ENCODE measurements at regions not wholly inside any gene's neighbourhood (a gene's known extent, or its start where the extent isn't known, plus 50 kb on each side); places are given as distances from the start of the nearest gene placed in this dataset.

DNA sequence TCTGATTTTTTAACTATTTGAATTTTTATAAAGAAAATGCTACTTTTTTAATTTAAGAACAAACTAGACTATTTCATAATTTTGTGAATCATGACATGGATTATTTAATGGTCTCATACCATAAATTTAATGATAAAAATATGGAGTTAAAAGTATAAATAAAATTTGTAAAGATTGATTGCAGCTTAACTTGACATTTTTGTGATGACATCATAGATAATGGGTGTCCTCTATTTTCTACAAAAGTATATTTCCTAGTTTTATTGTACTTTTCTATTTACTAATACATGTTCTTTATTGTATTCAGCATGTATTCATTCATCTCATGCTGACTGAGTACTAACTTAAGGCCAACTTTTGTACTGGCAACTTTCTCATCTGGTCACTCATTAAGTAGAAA, 1096.5 kb downstream of the NR2F1-AS1 start:
- no peak for TF ChIP-seq EP300 (IDR thresholded peaks at IDR 0.05)
- TF ChIP-seq POLR2AphosphoS5 (IDR thresholded peaks at IDR 0.05), result no peak
- no peak for TF ChIP-seq POLR2A (IDR thresholded peaks at IDR 0.05)
- TF ChIP-seq, protein P1, sequence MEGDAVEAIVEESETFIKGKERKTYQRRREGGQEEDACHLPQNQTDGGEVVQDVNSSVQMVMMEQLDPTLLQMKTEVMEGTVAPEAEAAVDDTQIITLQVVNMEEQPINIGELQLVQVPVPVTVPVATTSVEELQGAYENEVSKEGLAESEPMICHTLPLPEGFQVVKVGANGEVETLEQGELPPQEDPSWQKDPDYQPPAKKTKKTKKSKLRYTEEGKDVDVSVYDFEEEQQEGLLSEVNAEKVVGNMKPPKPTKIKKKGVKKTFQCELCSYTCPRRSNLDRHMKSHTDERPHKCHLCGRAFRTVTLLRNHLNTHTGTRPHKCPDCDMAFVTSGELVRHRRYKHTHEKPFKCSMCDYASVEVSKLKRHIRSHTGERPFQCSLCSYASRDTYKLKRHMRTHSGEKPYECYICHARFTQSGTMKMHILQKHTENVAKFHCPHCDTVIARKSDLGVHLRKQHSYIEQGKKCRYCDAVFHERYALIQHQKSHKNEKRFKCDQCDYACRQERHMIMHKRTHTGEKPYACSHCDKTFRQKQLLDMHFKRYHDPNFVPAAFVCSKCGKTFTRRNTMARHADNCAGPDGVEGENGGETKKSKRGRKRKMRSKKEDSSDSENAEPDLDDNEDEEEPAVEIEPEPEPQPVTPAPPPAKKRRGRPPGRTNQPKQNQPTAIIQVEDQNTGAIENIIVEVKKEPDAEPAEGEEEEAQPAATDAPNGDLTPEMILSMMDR (IDR thresholded peaks at IDR 0.05), result no peak
- Histone ChIP-seq H3K9me3 (no peaks in the 10 kb centered on the region), H3K27me3 (no peaks in the 10 kb centered on the region), H3K4me3 (no peak overlapping the region), H3K27ac (no peak overlapping the region), H3K4me1 (no peaks in the 10 kb centered on the region), H3K36me3 (no peaks in the 10 kb centered on the region)
- no peak for ATAC-seq

- ATAC-seq, result no peak
- Histone ChIP-seq H3K27ac (no peak overlapping the region), H3K9me3 (peaks cover 0 to 23% (median 0%) of the 10 kb centered on the region in 3 donors), H3K36me3 (no peaks in the 10 kb centered on the region), H3K4me3 (no peak overlapping the region), H3K27me3 (no peaks in the 10 kb centered on the region), H3K4me1 (no peaks in the 10 kb centered on the region)
- TF ChIP-seq, protein P1 (IDR thresholded peaks at IDR 0.05), result no peak
- TF ChIP-seq POLR2AphosphoS5 (IDR thresholded peaks at IDR 0.05) (no peak), POLR2A (IDR thresholded peaks at IDR 0.05) (no peak), EP300 (IDR thresholded peaks at IDR 0.05) (no peak)
- WGBS, 2 donors (ENCODE audit: low coverage in 1 of 2), result 71 to 86% methylated on average over 1 of the region's 1 CpG
These were observed 1090.0 kb upstream of the ARRDC3 start for GRCh38 chr5:92472981-92473566.

GRCh38 chr5:92471861-92472260, 1088.7 kb upstream of the ARRDC3 start:
- H3K36me3 ChIP-seq, result no peaks in the 10 kb centered on the region
- no peak for ATAC-seq
- no peaks in the 10 kb centered on the region for H3K27me3 ChIP-seq
- H3K4me3 ChIP-seq, result no peak overlapping the region
- H3K4me1 ChIP-seq, result no peaks in the 10 kb centered on the region
- peaks cover 0 to 23% (median 0%) of the 10 kb centered on the region in 3 donors for H3K9me3 ChIP-seq
- 70 to 89% methylated on average over 2 of the region's 2 CpGs for WGBS, 2 donors (ENCODE audit: low coverage in 1 of 2)
- H3K27ac ChIP-seq, result no peak overlapping the region
- no peak for TF ChIP-seq POLR2A (IDR thresholded peaks at IDR 0.05)
- no peak for TF ChIP-seq POLR2AphosphoS5 (IDR thresholded peaks at IDR 0.05)
- TF ChIP-seq, protein P1 (IDR thresholded peaks at IDR 0.05), result no peak
- no peak for TF ChIP-seq EP300 (IDR thresholded peaks at IDR 0.05)

DNA sequence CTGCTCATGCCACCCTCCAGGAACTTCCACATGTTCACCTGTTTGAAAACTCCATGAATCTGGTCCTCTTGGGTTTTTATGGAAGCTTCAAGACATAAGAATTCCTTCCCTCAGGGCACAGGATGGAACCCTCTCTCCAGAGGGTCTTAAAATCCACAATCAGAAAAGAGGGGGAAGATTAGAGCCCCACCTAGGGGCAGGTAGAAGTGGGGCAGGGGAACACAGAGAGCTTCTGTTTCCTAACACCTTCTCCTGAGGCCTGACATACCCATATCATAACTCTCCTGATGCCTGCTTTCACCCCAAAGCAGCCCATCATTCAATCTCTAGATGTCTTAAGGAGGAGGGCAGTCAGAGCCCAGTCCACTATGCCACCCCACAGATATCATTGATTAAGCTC, 1087.7 kb upstream of the ARRDC3 start:
- Histone ChIP-seq H3K4me3 (no peak overlapping the region), H3K36me3 (no peaks in the 10 kb centered on the region), H3K27ac (no peak overlapping the region), H3K4me1 (no peaks in the 10 kb centered on the region), H3K9me3 (peaks cover 0 to 23% (median 0%) of the 10 kb centered on the region in 3 donors), H3K27me3 (no peaks in the 10 kb centered on the region)
- TF ChIP-seq, protein P1 (IDR thresholded peaks at IDR 0.05), result no peak
- ATAC-seq, result no peak

GRCh38 chr5:92468295-92468694, 1085.2 kb upstream of the ARRDC3 start:
- H3K27ac ChIP-seq, result no peak overlapping the region
- ATAC-seq, result no peak
- H3K36me3 ChIP-seq, result no peaks in the 10 kb centered on the region
- H3K4me3 ChIP-seq, result no peak overlapping the region
- peaks cover 0 to 11% (median 0%) of the 10 kb centered on the region in 3 donors for H3K9me3 ChIP-seq
- TF ChIP-seq POLR2AphosphoS5 (IDR thresholded peaks at IDR 0.05) (no peak), POLR2A (IDR thresholded peaks at IDR 0.05) (no peak), EP300 (IDR thresholded peaks at IDR 0.05) (no peak)
- TF ChIP-seq, protein P1 (IDR thresholded peaks at IDR 0.05), result no peak
- WGBS, 2 donors (ENCODE audit: low coverage in 1 of 2), result 64 to 67% methylated on average over 3 of the region's 4 CpGs
- H3K4me1 ChIP-seq, result no peaks in the 10 kb centered on the region
- H3K27me3 ChIP-seq, result no peaks in the 10 kb centered on the region
